Lung (tissue), 11 donors: ENCODE measurements at regions not wholly inside any gene's neighbourhood (a gene's known extent, or its start where the extent isn't known, plus 50 kb on each side); places are given as distances from the start of the nearest gene placed in this dataset.
"Not testable (repeated sequence)": the region's sequence is repeated elsewhere in the genome, so short reads cannot be mapped to it uniquely, and the experiment has no call there.

Source experiments
- ATAC-seq: fragments of 200-7000 bp; cut with Tn5 transposase; one replicate; pipeline ENCODE4 v1.9.1; 2020; ENCODE audit warnings: moderate number of reproducible peaks; ENCODE audit not compliant: insufficient read depth, low FRiP score
- DNase-seq, 3 donors: peaks; one replicate each; pipeline ENCODE4 v3.0.0-alpha.2; 2013 to 2017
- H3K27ac ChIP-seq, 2 donors: one replicate each; pipeline ENCODE4 v1.5.1; 2013; ENCODE audit warnings: mild to moderate bottlenecking in 2 of 2, moderate library complexity in 2 of 2, control low read depth in 1 of 2, inconsistent platforms in 1 of 2, low read depth in 1 of 2, low read length in 1 of 2
- H3K27me3 ChIP-seq, 3 donors: one replicate each; pipeline ENCODE4 v1.5.1; 2013; ENCODE audit warnings: low read length in 2 of 3; ENCODE audit not compliant: control insufficient read depth in 3 of 3, insufficient read depth in 3 of 3
- H3K36me3 ChIP-seq, 4 donors: one replicate each; pipeline ENCODE4 v1.5.1; 2013; ENCODE audit warnings: low read length in 4 of 4, mild to moderate bottlenecking in 1 of 4, moderate library complexity in 1 of 4; ENCODE audit not compliant: control insufficient read depth in 4 of 4, insufficient read depth in 4 of 4
- H3K4me1 ChIP-seq, 5 donors: one replicate each; pipeline ENCODE4 v1.5.1; 2013; ENCODE audit warnings: low read length in 5 of 5, mild to moderate bottlenecking in 2 of 5, moderate library complexity in 1 of 5; ENCODE audit not compliant: control insufficient read depth in 5 of 5, insufficient read depth in 5 of 5
- H3K4me3 ChIP-seq: one replicate; pipeline ENCODE4 v1.5.1; 2013; ENCODE audit warnings: mild to moderate bottlenecking, control low read depth, moderate library complexity
- H3K9ac ChIP-seq, 2 donors: one replicate each; pipeline ENCODE4 v1.5.1; 2013; ENCODE audit warnings: low read length in 2 of 2, control low read depth in 1 of 2; ENCODE audit not compliant: insufficient read depth in 1 of 2
- H3K9me3 ChIP-seq, 4 donors: one replicate each; pipeline ENCODE4 v1.5.1; 2013; ENCODE audit warnings: low read length in 3 of 4, mild to moderate bottlenecking in 1 of 4, moderate library complexity in 1 of 4; ENCODE audit not compliant: control insufficient read depth in 4 of 4, insufficient read depth in 3 of 4
- CTCF ChIP-seq: IDR thresholded peaks from 2 replicates; pipeline ENCODE4 v1.5.1; 2012; ENCODE audit warnings: mild to moderate bottlenecking; ENCODE audit errors: control extremely low read depth, extremely low read depth
- WGBS, 2 donors: extraction: QIAGEN DNeasy Blood & Tissue Kit; methylation state at CpG; one replicate each; pipeline ENCODE4 v1.1.7; 2013; 5-methylcytosine and 5-hydroxymethylcytosine counted together
- donor health status: control.
- donor health status: control.
- donor health status: Bipolar disorder and iron deficiency.
- donor health status: healthy.
- donor health status: DM: yes; HTN: yes; CAD: no.

DNA sequence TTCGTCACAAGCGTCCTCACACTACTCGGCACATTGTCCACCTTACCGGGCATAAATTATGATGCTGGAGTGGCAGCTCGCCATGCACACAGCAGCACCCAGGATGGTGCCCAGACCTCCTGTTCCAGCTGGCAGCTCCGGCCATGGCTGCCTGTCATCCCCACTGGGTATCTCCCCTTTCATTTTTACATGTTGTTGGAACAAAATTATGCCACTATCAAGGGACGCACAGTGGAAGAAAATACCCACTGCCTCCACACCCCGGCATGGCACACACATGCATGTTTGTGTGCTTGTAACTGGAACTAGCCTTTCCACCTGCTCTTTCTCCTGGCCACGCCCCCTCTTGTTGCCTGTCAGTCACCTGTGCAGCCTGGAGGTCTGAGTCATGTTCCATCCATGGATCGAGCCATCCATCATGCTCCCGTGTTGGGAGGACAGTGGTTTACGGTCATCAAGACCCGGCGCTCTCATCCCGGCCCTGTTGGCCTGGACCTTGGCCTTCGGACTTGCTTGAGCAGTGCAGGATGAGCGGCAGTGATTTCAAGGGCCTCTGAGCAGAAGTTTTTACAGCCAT lies 1069.6 kb downstream of the BRD1 start:
- Histone ChIP-seq H3K4me1 (no peaks in the 10 kb centered on the region), H3K4me3 (no peak overlapping the region), H3K36me3 (no peaks in the 10 kb centered on the region), H3K9me3 (peaks cover 0 to 3% (median 0%) of the 10 kb centered on the region in 4 donors), H3K27ac (no peak overlapping the region), H3K27me3 (no peaks in the 10 kb centered on the region), H3K9ac (no peak overlapping the region)
- DNase-seq = peak in 1 of 3 donors; percentile 3
- 87 to 93% methylated on average over 17 of the region's 17 CpGs for WGBS, 2 donors
- TF ChIP-seq CTCF = no peak
- ATAC-seq = no peak

GRCh38 chr22:48757581-48757980 lies 1070.1 kb downstream of the BRD1 start:
- WGBS, 2 donors = 82 to 86% methylated on average over 7 of the region's 7 CpGs
- H3K4me1 ChIP-seq = no peaks in the 10 kb centered on the region
- ATAC-seq = no peak
- peaks cover 0 to 3% (median 0%) of the 10 kb centered on the region in 4 donors for H3K9me3 ChIP-seq
- no peak overlapping the region for H3K9ac ChIP-seq
- H3K27ac ChIP-seq = no peak overlapping the region
- H3K36me3 ChIP-seq = no peaks in the 10 kb centered on the region
- no peak for DNase-seq
- TF ChIP-seq CTCF = no peak
- H3K4me3 ChIP-seq = no peak overlapping the region
- H3K27me3 ChIP-seq = no peaks in the 10 kb centered on the region

- WGBS, 2 donors = 0 to 5% methylated on average over 1 of the region's 1 CpG
- H3K9ac ChIP-seq, DNase-seq, H3K27me3 ChIP-seq, H3K4me1 ChIP-seq, ATAC-seq, H3K36me3 ChIP-seq, H3K27ac ChIP-seq, H3K4me3 ChIP-seq, H3K9me3 ChIP-seq: not testable (repeated sequence)
These were observed 1070.5 kb downstream of the BRD1 start for GRCh38 chr22:48757135-48757534.

- TF ChIP-seq CTCF = no peak
- no peak overlapping the region for H3K4me3 ChIP-seq
- no peak overlapping the region for H3K27ac ChIP-seq
- peaks cover 0 to 3% (median 0%) of the 10 kb centered on the region in 4 donors for H3K9me3 ChIP-seq
- no peaks in the 10 kb centered on the region for H3K36me3 ChIP-seq
- 83% methylated on average over 31 to 32 of the region's 32 CpGs for WGBS, 2 donors
- H3K9ac ChIP-seq = no peak overlapping the region
- DNase-seq = no peak
- no peaks in the 10 kb centered on the region for H3K4me1 ChIP-seq
- H3K27me3 ChIP-seq = no peaks in the 10 kb centered on the region
- ATAC-seq = no peak
These were observed 1071.2 kb downstream of the BRD1 start for GRCh38 chr22:48756146-48757111.
